Skeletal muscle tissue (tissue), 3 donors: ENCODE measurements at regions not wholly inside any gene's neighbourhood (a gene's known extent, or its start where the extent isn't known, plus 50 kb on each side); places are given as distances from the start of the nearest gene placed in this dataset.

ENCODE experiments used
- H3K27ac ChIP-seq: one replicate; pipeline ENCODE4 v1.7.0; 2013; ENCODE audit warnings: mild to moderate bottlenecking, low read depth, low read length, inconsistent platforms
- H3K27me3 ChIP-seq, 3 donors: one replicate each; pipeline ENCODE4 v1.7.0; 2013; ENCODE audit warnings: low read length in 3 of 3; ENCODE audit not compliant: control insufficient read depth in 3 of 3, insufficient read depth in 3 of 3
- H3K36me3 ChIP-seq, 3 donors: one replicate each; pipeline ENCODE4 v1.7.0; 2013; ENCODE audit warnings: low read length in 3 of 3; ENCODE audit not compliant: control insufficient read depth in 3 of 3, insufficient read depth in 3 of 3
- H3K4me1 ChIP-seq, 3 donors: one replicate each; pipeline ENCODE4 v1.7.0; 2013; ENCODE audit warnings: low read length in 3 of 3, mild to moderate bottlenecking in 3 of 3; ENCODE audit not compliant: control insufficient read depth in 3 of 3, insufficient read depth in 3 of 3
- H3K4me3 ChIP-seq, 3 donors: one replicate each; pipeline ENCODE4 v1.7.0; 2013; ENCODE audit warnings: low read length in 3 of 3
- H3K9ac ChIP-seq, 3 donors: one replicate each; pipeline ENCODE4 v1.7.0; 2013; ENCODE audit warnings: low read length in 3 of 3, mild to moderate bottlenecking in 3 of 3, moderate library complexity in 2 of 3, low read depth in 1 of 3
- H3K9me3 ChIP-seq, 3 donors: one replicate each; pipeline ENCODE4 v1.7.0; 2013; ENCODE audit warnings: low read length in 3 of 3; ENCODE audit not compliant: control insufficient read depth in 3 of 3
- donor health status: Osteomylitis.

GRCh38 chr10:29048506-29048905 is 240.4 kb upstream of the LYZL1 start:
- Histone ChIP-seq H3K9me3 (no peaks in the 10 kb centered on the region), H3K9ac (no peak overlapping the region), H3K36me3 (no peaks in the 10 kb centered on the region), H3K27me3 (peaks cover 0 to 3% (median 0%) of the 10 kb centered on the region in 3 donors), H3K27ac (no peak overlapping the region), H3K4me1 (no peaks in the 10 kb centered on the region), H3K4me3 (no peak overlapping the region)

- Histone ChIP-seq H3K9me3 (no peaks in the 10 kb centered on the region), H3K27ac (no peak overlapping the region), H3K27me3 (peaks cover 0 to 3% (median 2%) of the 10 kb centered on the region in 3 donors), H3K9ac (no peak overlapping the region), H3K4me1 (no peaks in the 10 kb centered on the region), H3K4me3 (no peak overlapping the region), H3K36me3 (no peaks in the 10 kb centered on the region)
Measured at GRCh38 chr10:29050081-29050480, 238.8 kb upstream of the LYZL1 start.

GRCh38 chr10:29055101-29055500 is 233.8 kb upstream of the LYZL1 start:
- no peak overlapping the region for H3K27ac ChIP-seq
- no peak overlapping the region for H3K4me3 ChIP-seq
- peaks cover 0 to 2% (median 1%) of the 10 kb centered on the region in 3 donors for H3K27me3 ChIP-seq
- no peak overlapping the region for H3K9ac ChIP-seq
- H3K9me3 ChIP-seq = no peaks in the 10 kb centered on the region
- H3K36me3 ChIP-seq = no peaks in the 10 kb centered on the region
- no peaks in the 10 kb centered on the region for H3K4me1 ChIP-seq

GRCh38 chr10:29056729-29057128 is 232.1 kb upstream of the LYZL1 start:
- Histone ChIP-seq H3K27me3 (peaks cover 0 to 2% (median 0%) of the 10 kb centered on the region in 3 donors), H3K4me1 (no peaks in the 10 kb centered on the region)

GRCh38 chr10:29057822-29058331 is 231.0 kb upstream of the LYZL1 start:
- no peak overlapping the region for H3K4me3 ChIP-seq
- H3K9me3 ChIP-seq = no peaks in the 10 kb centered on the region
- no peak overlapping the region for H3K27ac ChIP-seq
- H3K4me1 ChIP-seq = no peaks in the 10 kb centered on the region
- no peak overlapping the region for H3K9ac ChIP-seq
- H3K36me3 ChIP-seq = no peaks in the 10 kb centered on the region
- H3K27me3 ChIP-seq = peaks cover 0 to 2% (median 0%) of the 10 kb centered on the region in 3 donors

More at GRCh38 chr10:29056729-29057128, 232.1 kb upstream of the LYZL1 start:
- no peak overlapping the region for H3K27ac ChIP-seq
- no peak overlapping the region for H3K4me3 ChIP-seq
- no peak overlapping the region for H3K9ac ChIP-seq
- H3K9me3 ChIP-seq = no peaks in the 10 kb centered on the region
- H3K36me3 ChIP-seq = no peaks in the 10 kb centered on the region

GRCh38 chr10:29063806-29064644 is 224.8 kb upstream of the LYZL1 start:
- no peaks in the 10 kb centered on the region for H3K27me3 ChIP-seq
- H3K4me3 ChIP-seq = no peak overlapping the region
- H3K9me3 ChIP-seq = no peaks in the 10 kb centered on the region
- H3K9ac ChIP-seq = no peak overlapping the region
- H3K27ac ChIP-seq = no peak overlapping the region
- no peaks in the 10 kb centered on the region for H3K4me1 ChIP-seq
- H3K36me3 ChIP-seq = no peaks in the 10 kb centered on the region

GRCh38 chr10:29064680-29065079 is 224.2 kb upstream of the LYZL1 start:
- Histone ChIP-seq H3K36me3 (no peaks in the 10 kb centered on the region), H3K9me3 (no peaks in the 10 kb centered on the region), H3K9ac (no peak overlapping the region), H3K4me1 (no peaks in the 10 kb centered on the region), H3K27me3 (no peaks in the 10 kb centered on the region), H3K27ac (no peak overlapping the region), H3K4me3 (no peak overlapping the region)

GRCh38 chr10:29067161-29067560 is 221.7 kb upstream of the LYZL1 start:
- Histone ChIP-seq H3K27me3 (no peaks in the 10 kb centered on the region), H3K9ac (no peak overlapping the region), H3K4me1 (no peaks in the 10 kb centered on the region), H3K27ac (no peak overlapping the region), H3K4me3 (no peak overlapping the region), H3K36me3 (no peaks in the 10 kb centered on the region), H3K9me3 (no peaks in the 10 kb centered on the region)

GRCh38 chr10:29067628-29068027 is 221.2 kb upstream of the LYZL1 start:
- no peak overlapping the region for H3K9ac ChIP-seq
- no peaks in the 10 kb centered on the region for H3K9me3 ChIP-seq
- no peaks in the 10 kb centered on the region for H3K27me3 ChIP-seq

GRCh38 chr10:29068302-29068701 is 220.6 kb upstream of the LYZL1 start:
- Histone ChIP-seq H3K27ac (no peak overlapping the region), H3K4me1 (no peaks in the 10 kb centered on the region), H3K27me3 (no peaks in the 10 kb centered on the region), H3K9ac (no peak overlapping the region), H3K9me3 (no peaks in the 10 kb centered on the region), H3K36me3 (no peaks in the 10 kb centered on the region), H3K4me3 (no peak overlapping the region)

More at GRCh38 chr10:29067628-29068027, 221.2 kb upstream of the LYZL1 start:
- Histone ChIP-seq H3K4me3 (no peak overlapping the region), H3K27ac (no peak overlapping the region), H3K4me1 (no peaks in the 10 kb centered on the region), H3K36me3 (no peaks in the 10 kb centered on the region)
